ENCODE measurements at regions not wholly inside any gene's neighbourhood (a gene's known extent, or its start where the extent isn't known, plus 50 kb on each side); places are given as distances from the start of the nearest gene placed in this dataset.

DNA sequence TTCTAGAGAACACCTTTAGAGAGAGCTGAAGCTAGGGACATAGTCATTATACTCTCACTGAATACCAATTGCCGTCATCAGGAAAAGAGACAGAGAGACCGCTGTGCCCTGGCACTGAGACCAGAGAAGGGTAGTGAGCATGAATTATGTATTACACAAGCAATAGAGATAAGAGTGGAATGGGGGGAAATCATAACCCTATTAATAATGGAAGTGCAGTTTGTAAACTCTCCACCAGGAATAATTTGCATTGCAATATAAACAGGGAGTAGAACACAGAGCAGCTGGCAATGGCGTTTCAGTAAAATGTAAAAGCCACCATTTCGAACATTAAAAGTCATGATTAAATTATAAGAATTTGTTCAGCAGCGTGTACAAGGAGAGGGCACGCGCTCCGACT is 244.5 kb downstream of the MAFB start:
- no peak for TF ChIP-seq SALL2 (tag by site-specific recombination; IDR thresholded peaks at IDR 0.05; ENCODE audit: borderline replicate concordance)
- TF ChIP-seq PRDM10 (tag by site-specific recombination; IDR thresholded peaks at IDR 0.05): no peak
- TF ChIP-seq, protein P1, sequence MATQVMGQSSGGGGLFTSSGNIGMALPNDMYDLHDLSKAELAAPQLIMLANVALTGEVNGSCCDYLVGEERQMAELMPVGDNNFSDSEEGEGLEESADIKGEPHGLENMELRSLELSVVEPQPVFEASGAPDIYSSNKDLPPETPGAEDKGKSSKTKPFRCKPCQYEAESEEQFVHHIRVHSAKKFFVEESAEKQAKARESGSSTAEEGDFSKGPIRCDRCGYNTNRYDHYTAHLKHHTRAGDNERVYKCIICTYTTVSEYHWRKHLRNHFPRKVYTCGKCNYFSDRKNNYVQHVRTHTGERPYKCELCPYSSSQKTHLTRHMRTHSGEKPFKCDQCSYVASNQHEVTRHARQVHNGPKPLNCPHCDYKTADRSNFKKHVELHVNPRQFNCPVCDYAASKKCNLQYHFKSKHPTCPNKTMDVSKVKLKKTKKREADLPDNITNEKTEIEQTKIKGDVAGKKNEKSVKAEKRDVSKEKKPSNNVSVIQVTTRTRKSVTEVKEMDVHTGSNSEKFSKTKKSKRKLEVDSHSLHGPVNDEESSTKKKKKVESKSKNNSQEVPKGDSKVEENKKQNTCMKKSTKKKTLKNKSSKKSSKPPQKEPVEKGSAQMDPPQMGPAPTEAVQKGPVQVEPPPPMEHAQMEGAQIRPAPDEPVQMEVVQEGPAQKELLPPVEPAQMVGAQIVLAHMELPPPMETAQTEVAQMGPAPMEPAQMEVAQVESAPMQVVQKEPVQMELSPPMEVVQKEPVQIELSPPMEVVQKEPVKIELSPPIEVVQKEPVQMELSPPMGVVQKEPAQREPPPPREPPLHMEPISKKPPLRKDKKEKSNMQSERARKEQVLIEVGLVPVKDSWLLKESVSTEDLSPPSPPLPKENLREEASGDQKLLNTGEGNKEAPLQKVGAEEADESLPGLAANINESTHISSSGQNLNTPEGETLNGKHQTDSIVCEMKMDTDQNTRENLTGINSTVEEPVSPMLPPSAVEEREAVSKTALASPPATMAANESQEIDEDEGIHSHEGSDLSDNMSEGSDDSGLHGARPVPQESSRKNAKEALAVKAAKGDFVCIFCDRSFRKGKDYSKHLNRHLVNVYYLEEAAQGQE (tag by site-specific recombination; IDR thresholded peaks at IDR 0.05): no peak
- TF ChIP-seq, protein P2, sequence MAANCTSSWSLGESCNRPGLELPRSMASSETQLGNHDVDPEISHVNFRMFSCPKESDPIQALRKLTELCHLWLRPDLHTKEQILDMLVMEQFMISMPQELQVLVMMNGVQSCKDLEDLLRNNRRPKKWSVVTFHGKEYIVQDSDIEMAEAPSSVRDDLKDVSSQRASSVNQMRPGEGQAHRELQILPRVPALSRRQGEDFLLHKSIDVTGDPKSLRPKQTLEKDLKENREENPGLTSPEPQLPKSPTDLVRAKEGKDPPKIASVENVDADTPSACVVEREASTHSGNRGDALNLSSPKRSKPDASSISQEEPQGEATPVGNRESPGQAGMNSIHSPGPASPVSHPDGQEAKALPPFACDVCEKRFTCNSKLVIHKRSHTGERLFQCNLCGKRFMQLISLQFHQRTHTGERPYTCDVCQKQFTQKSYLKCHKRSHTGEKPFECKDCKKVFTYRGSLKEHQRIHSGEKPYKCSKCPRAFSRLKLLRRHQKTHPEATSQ (tag by site-specific recombination; IDR thresholded peaks at IDR 0.05): no peak
- no peak for TF ChIP-seq CTCF (tag by site-specific recombination; IDR thresholded peaks at IDR 0.05)
- no peak for TF ChIP-seq ZNF777 (tag by site-specific recombination; IDR thresholded peaks at IDR 0.05; ENCODE audit: borderline replicate concordance)
- TF ChIP-seq ZNF792 (tag by site-specific recombination; IDR thresholded peaks at IDR 0.05): no peak
- TF ChIP-seq ZNF658 (tag by site-specific recombination; IDR thresholded peaks at IDR 0.05): no peak
- TF ChIP-seq ZNF664 (tag by site-specific recombination; IDR thresholded peaks at IDR 0.05): no peak
- TF ChIP-seq ZNF10 (tag by site-specific recombination; IDR thresholded peaks at IDR 0.05): no peak
- TF ChIP-seq KLF16 (tag by site-specific recombination; IDR thresholded peaks at IDR 0.05): no peak
- TF ChIP-seq, protein P3, sequence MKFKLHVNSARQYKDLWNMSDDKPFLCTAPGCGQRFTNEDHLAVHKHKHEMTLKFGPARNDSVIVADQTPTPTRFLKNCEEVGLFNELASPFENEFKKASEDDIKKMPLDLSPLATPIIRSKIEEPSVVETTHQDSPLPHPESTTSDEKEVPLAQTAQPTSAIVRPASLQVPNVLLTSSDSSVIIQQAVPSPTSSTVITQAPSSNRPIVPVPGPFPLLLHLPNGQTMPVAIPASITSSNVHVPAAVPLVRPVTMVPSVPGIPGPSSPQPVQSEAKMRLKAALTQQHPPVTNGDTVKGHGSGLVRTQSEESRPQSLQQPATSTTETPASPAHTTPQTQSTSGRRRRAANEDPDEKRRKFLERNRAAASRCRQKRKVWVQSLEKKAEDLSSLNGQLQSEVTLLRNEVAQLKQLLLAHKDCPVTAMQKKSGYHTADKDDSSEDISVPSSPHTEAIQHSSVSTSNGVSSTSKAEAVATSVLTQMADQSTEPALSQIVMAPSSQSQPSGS (tag by site-specific recombination; IDR thresholded peaks at IDR 0.05; ENCODE audit: low read depth): no peak
- no peak for TF ChIP-seq KLF10 (tag by site-specific recombination; IDR thresholded peaks at IDR 0.05)
- TF ChIP-seq ZNF433 (tag by site-specific recombination; IDR thresholded peaks at IDR 0.05; ENCODE audit: low read depth): no peak

Measured in HEK293 (cell line).